ENCODE measurements at regions not wholly inside any gene's neighbourhood (a gene's known extent, or its start where the extent isn't known, plus 50 kb on each side); places are given as distances from the start of the nearest gene placed in this dataset.

- TF ChIP-seq CTCF (conservative IDR thresholded peaks at IDR 0.05 in 1 of 2, IDR thresholded peaks at IDR 0.05 in 1 of 2; ENCODE audit: extremely low read depth in 1 of 2, insufficient read depth in 1 of 2, low read depth in 1 of 2, low read length in 2 of 2) (no peak), EZH2 (IDR thresholded peaks at IDR 0.05; ENCODE audit: borderline replicate concordance, low read length) (no peak)
These were observed 174.5 kb upstream of the MYT1L start for GRCh38 chr2:2505604-2506003.

Data from mammary epithelial cell (primary cell).